CD14-positive monocyte (primary cell): ENCODE measurements at regions not wholly inside any gene's neighbourhood (a gene's known extent, or its start where the extent isn't known, plus 50 kb on each side); places are given as distances from the start of the nearest gene placed in this dataset.

Source experiments
- DNase-seq, 3 donors: peaks; one replicate each; pipeline ENCODE4 v3.0.0-alpha.2; 2011 to 2022
- H2AFZ ChIP-seq: 2 replicates; pipeline ENCODE4 v1.6.0; 2012; ENCODE audit warnings: mild to moderate bottlenecking, low read depth, low read length, inconsistent platforms; ENCODE audit not compliant: insufficient read depth, poor library complexity, severe bottlenecking
- H3K27ac ChIP-seq, 2 donors: 1 replicate in 1 of 2; 2 replicates in 1 of 2; pipeline ENCODE4 v1.5.1; 2012 to 2013; ENCODE audit warnings: low read length in 2 of 2, control low read depth in 1 of 2, inconsistent platforms in 1 of 2, low read depth in 1 of 2, mild to moderate bottlenecking in 1 of 2
- H3K27me3 ChIP-seq, 2 donors: one replicate each; pipeline versions ENCODE4 v1.6.0 to v1.6.1; 2011 to 2013; ENCODE audit warnings: low read length in 2 of 2; ENCODE audit not compliant: control insufficient read depth in 2 of 2, insufficient read depth in 2 of 2
- H3K36me3 ChIP-seq, 2 donors: replicated peaks in 1 of 2; 1 replicate in 1 of 2; 2 replicates in 1 of 2; pipeline versions ENCODE4 v1.5.1 to v1.6.1; 2012 to 2013; ENCODE audit warnings: low read length in 2 of 2, control low read depth in 1 of 2, inconsistent platforms in 1 of 2, mild to moderate bottlenecking in 1 of 2; ENCODE audit not compliant: insufficient read depth in 2 of 2, control insufficient read depth in 1 of 2
- H3K4me1 ChIP-seq, 2 donors: 1 replicate in 1 of 2; 2 replicates in 1 of 2; pipeline versions ENCODE4 v1.5.1 to v1.6.1; 2012 to 2013; ENCODE audit warnings: low read length in 2 of 2, control low read depth in 1 of 2, inconsistent platforms in 1 of 2, mild to moderate bottlenecking in 1 of 2, moderate library complexity in 1 of 2; ENCODE audit not compliant: insufficient read depth in 2 of 2, control insufficient read depth in 1 of 2
- H3K4me2 ChIP-seq: replicated peaks from 2 replicates; pipeline ENCODE3; 2012; ENCODE audit warnings: low read length, moderate library complexity, mild to moderate bottlenecking; ENCODE audit not compliant: poor library complexity, severe bottlenecking; ENCODE audit errors: extremely low read depth
- H3K4me3 ChIP-seq, 3 experiments: fragments of 200-600 bp in 1 of 3; sonication (generic) in 1 of 3; replicated peaks in 1 of 3; 1 replicate in 2 of 3; 2 replicates in 1 of 3; pipeline ENCODE4 v1.5.1; 2011 to 2013; ENCODE audit warnings: low read length in 3 of 3, mild to moderate bottlenecking in 3 of 3, control low read depth in 2 of 3, low read depth in 2 of 3, inconsistent platforms in 1 of 3, moderate library complexity in 1 of 3
- H3K79me2 ChIP-seq: 2 replicates; pipeline ENCODE4 v1.6.0; 2012; ENCODE audit warnings: mild to moderate bottlenecking, control low read depth, inconsistent platforms, low read length, moderate library complexity; ENCODE audit not compliant: insufficient read depth
- H3K9ac ChIP-seq: 2 replicates; pipeline ENCODE4 v1.6.0; 2017; ENCODE audit warnings: low read length, mild to moderate bottlenecking; ENCODE audit not compliant: insufficient read depth, poor library complexity, severe bottlenecking
- H3K9me3 ChIP-seq, 2 donors: replicated peaks in 1 of 2; 1 replicate in 1 of 2; 2 replicates in 1 of 2; pipeline versions ENCODE4 v1.5.1 to v1.6.1; 2012 to 2013; ENCODE audit warnings: low read length in 2 of 2, control low read depth in 1 of 2; ENCODE audit not compliant: control insufficient read depth in 1 of 2, insufficient read depth in 1 of 2
- H4K20me1 ChIP-seq: 2 replicates; pipeline ENCODE4 v1.6.0; 2012; ENCODE audit warnings: mild to moderate bottlenecking, low read length, control low read depth, moderate library complexity; ENCODE audit not compliant: insufficient read depth
- H3K27ac Mint-ChIP-seq, 7 donors: one replicate each; pipeline ENCODE4 v1.8.0; 2020; ENCODE audit warnings: mild to moderate bottlenecking in 7 of 7, mixed read lengths in 7 of 7, moderate library complexity in 6 of 7, inconsistent platforms in 2 of 7
- H3K27me3 Mint-ChIP-seq, 3 donors: one replicate each; pipeline ENCODE4 v1.8.0; 2021 to 2022; ENCODE audit warnings: low read depth in 3 of 3, mild to moderate bottlenecking in 3 of 3, mixed read lengths in 3 of 3, moderate library complexity in 3 of 3, inconsistent platforms in 1 of 3
- H3K36me3 Mint-ChIP-seq, 2 donors: one replicate each; pipeline ENCODE4 v1.8.0; 2020; ENCODE audit warnings: mixed read lengths in 2 of 2, inconsistent platforms in 1 of 2, mild to moderate bottlenecking in 1 of 2
- H3K4me1 Mint-ChIP-seq: one replicate; pipeline ENCODE4 v1.8.0; 2020; ENCODE audit warnings: mild to moderate bottlenecking, mixed read lengths
- H3K4me3 Mint-ChIP-seq, 2 donors: one replicate each; pipeline ENCODE4 v1.8.0; 2020; ENCODE audit warnings: mild to moderate bottlenecking in 2 of 2, mixed read lengths in 2 of 2, moderate library complexity in 1 of 2
- H3K9me3 Mint-ChIP-seq, 7 donors: one replicate each; pipeline ENCODE4 v1.8.0; 2020 to 2022; ENCODE audit warnings: mixed read lengths in 7 of 7, mild to moderate bottlenecking in 6 of 7, moderate library complexity in 6 of 7, inconsistent platforms in 2 of 7
- WGBS: methylation state at CpG from one replicate; pipeline ENCODE4 v1.1.5; 2013; ENCODE audit warnings: missing lambda C conversion rate; ENCODE audit not compliant: insufficient coverage; 5-methylcytosine and 5-hydroxymethylcytosine counted together
- intact Hi-C, 2 donors: fragments of 100-400 bp; cut with micrococcal nuclease; formaldehyde crosslinking; loops; one replicate each; pipeline versions ENCODE4 v1.15.0 to v1.15.1; 2023
- TF ChIP-seq, protein P1 (sequence below): fragments of 200-600 bp; IDR thresholded peaks from one replicate; pipeline ENCODE4 v1.8.0; 2022; ENCODE audit warnings: antibody characterized with exemption, mild to moderate bottlenecking

GRCh38 chr4:58359590-58359989, 1249.4 kb upstream of the IGFBP7 start:
- intact Hi-C loops = no loop called here
- Histone ChIP-seq H3K4me2 (no peak overlapping the region), H2AFZ (no peak overlapping the region), H3K4me1 (no peaks in the 10 kb centered on the region), H3K36me3 (no peaks in the 10 kb centered on the region), H3K27me3 (no peaks in the 10 kb centered on the region), H3K9ac (no peak overlapping the region), H3K27ac (no peak overlapping the region), H3K4me3 (no peak overlapping the region), H3K79me2 (no peaks in the 10 kb centered on the region), H4K20me1 (no peaks in the 10 kb centered on the region), H3K9me3 (peaks cover 16 to 23% of the 10 kb centered on the region in 2 donors)
- no peak overlapping the region for H3K4me3 Mint-ChIP-seq
- TF ChIP-seq, protein P1, sequence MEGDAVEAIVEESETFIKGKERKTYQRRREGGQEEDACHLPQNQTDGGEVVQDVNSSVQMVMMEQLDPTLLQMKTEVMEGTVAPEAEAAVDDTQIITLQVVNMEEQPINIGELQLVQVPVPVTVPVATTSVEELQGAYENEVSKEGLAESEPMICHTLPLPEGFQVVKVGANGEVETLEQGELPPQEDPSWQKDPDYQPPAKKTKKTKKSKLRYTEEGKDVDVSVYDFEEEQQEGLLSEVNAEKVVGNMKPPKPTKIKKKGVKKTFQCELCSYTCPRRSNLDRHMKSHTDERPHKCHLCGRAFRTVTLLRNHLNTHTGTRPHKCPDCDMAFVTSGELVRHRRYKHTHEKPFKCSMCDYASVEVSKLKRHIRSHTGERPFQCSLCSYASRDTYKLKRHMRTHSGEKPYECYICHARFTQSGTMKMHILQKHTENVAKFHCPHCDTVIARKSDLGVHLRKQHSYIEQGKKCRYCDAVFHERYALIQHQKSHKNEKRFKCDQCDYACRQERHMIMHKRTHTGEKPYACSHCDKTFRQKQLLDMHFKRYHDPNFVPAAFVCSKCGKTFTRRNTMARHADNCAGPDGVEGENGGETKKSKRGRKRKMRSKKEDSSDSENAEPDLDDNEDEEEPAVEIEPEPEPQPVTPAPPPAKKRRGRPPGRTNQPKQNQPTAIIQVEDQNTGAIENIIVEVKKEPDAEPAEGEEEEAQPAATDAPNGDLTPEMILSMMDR = no peak
- H3K4me1 Mint-ChIP-seq = no peaks in the 10 kb centered on the region
- 70% methylated on average over 3 of the region's 3 CpGs for WGBS
- DNase-seq = no peak
- no peaks in the 10 kb centered on the region for H3K36me3 Mint-ChIP-seq
- H3K27ac Mint-ChIP-seq = no peak overlapping the region
- H3K27me3 Mint-ChIP-seq = no peaks in the 10 kb centered on the region
- peaks cover 0 to 12% (median 5%) of the 10 kb centered on the region in 7 donors for H3K9me3 Mint-ChIP-seq

DNA sequence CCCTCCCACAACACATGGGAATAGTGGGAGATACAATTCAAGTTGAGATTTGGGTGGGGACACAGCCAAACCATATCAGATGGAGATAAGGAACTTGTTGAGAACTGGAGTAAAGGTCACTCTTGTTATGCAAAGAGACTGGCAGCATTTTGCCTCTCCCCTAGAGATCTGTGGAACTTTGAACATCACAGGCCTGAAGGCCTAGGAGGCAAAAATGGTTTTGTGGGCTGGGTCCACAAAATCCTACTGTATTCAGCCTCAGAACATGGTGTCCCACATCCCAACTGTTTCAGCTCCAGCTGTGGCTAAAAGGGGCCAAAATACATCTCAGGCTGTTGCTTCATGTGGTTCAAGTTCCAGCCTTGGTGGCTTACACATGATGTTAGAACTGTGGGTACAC, 1247.8 kb upstream of the IGFBP7 start:
- Histone ChIP-seq H4K20me1 (no peaks in the 10 kb centered on the region), H3K4me3 (no peak overlapping the region), H3K36me3 (no peaks in the 10 kb centered on the region), H3K4me2 (no peak overlapping the region), H2AFZ (no peak overlapping the region), H3K27ac (no peak overlapping the region), H3K4me1 (no peaks in the 10 kb centered on the region), H3K27me3 (no peaks in the 10 kb centered on the region), H3K9ac (no peak overlapping the region), H3K79me2 (no peaks in the 10 kb centered on the region), H3K9me3 (peaks cover 16 to 23% of the 10 kb centered on the region in 2 donors)
- intact Hi-C loops = no loop called here
- DNase-seq = no peak
- Mint-ChIP-seq H3K27me3 (no peaks in the 10 kb centered on the region), H3K27ac (peak overlapping the region in 1 of 7 donors; percentile 14), H3K9me3 (peaks cover 0 to 12% (median 4%) of the 10 kb centered on the region in 7 donors), H3K36me3 (no peaks in the 10 kb centered on the region), H3K4me3 (no peak overlapping the region), H3K4me1 (no peaks in the 10 kb centered on the region)
- TF ChIP-seq, protein P1 = no peak
